ENCODE measurements at regions not wholly inside any gene's neighbourhood (a gene's known extent, or its start where the extent isn't known, plus 50 kb on each side); places are given as distances from the start of the nearest gene placed in this dataset.

GRCh38 chr2:177024765-177025164, 187.8 kb upstream of the HNRNPA3 start:
- TF ChIP-seq NFYC (CRISPR knock-in tag; IDR thresholded peaks at IDR 0.05) (no peak), TFE3 (CRISPR knock-in tag; IDR thresholded peaks at IDR 0.05) (no peak), IKZF4 (CRISPR knock-in tag; IDR thresholded peaks at IDR 0.05; ENCODE audit: borderline replicate concordance, low read depth, not compliant biosample characterization) (no peak), ZBED4 (CRISPR knock-in tag; IDR thresholded peaks at IDR 0.05; ENCODE audit: borderline replicate concordance) (no peak), SATB2 (CRISPR knock-in tag; IDR thresholded peaks at IDR 0.05) (no peak), ZNF629 (CRISPR knock-in tag; conservative IDR thresholded peaks at IDR 0.05) (no peak), HNF1B (CRISPR knock-in tag; IDR thresholded peaks at IDR 0.05) (no peak), FOXA1 (IDR thresholded peaks at IDR 0.05) (no peak), FOXA1 (CRISPR knock-in tag; IDR thresholded peaks at IDR 0.05) (no peak), NFATC3 (CRISPR knock-in tag; IDR thresholded peaks at IDR 0.05) (no peak), SMYD3 (CRISPR knock-in tag; IDR thresholded peaks at IDR 0.05) (no peak), GRHL1 (CRISPR knock-in tag; conservative IDR thresholded peaks at IDR 0.05) (no peak)
- TF ChIP-seq, protein P1, sequence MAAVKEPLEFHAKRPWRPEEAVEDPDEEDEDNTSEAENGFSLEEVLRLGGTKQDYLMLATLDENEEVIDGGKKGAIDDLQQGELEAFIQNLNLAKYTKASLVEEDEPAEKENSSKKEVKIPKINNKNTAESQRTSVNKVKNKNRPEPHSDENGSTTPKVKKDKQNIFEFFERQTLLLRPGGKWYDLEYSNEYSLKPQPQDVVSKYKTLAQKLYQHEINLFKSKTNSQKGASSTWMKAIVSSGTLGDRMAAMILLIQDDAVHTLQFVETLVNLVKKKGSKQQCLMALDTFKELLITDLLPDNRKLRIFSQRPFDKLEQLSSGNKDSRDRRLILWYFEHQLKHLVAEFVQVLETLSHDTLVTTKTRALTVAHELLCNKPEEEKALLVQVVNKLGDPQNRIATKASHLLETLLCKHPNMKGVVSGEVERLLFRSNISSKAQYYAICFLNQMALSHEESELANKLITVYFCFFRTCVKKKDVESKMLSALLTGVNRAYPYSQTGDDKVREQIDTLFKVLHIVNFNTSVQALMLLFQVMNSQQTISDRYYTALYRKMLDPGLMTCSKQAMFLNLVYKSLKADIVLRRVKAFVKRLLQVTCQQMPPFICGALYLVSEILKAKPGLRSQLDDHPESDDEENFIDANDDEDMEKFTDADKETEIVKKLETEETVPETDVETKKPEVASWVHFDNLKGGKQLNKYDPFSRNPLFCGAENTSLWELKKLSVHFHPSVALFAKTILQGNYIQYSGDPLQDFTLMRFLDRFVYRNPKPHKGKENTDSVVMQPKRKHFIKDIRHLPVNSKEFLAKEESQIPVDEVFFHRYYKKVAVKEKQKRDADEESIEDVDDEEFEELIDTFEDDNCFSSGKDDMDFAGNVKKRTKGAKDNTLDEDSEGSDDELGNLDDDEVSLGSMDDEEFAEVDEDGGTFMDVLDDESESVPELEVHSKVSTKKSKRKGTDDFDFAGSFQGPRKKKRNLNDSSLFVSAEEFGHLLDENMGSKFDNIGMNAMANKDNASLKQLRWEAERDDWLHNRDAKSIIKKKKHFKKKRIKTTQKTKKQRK (IDR thresholded peaks at IDR 0.05; ENCODE audit: low read length) = no peak
- TF ChIP-seq, protein P2, sequence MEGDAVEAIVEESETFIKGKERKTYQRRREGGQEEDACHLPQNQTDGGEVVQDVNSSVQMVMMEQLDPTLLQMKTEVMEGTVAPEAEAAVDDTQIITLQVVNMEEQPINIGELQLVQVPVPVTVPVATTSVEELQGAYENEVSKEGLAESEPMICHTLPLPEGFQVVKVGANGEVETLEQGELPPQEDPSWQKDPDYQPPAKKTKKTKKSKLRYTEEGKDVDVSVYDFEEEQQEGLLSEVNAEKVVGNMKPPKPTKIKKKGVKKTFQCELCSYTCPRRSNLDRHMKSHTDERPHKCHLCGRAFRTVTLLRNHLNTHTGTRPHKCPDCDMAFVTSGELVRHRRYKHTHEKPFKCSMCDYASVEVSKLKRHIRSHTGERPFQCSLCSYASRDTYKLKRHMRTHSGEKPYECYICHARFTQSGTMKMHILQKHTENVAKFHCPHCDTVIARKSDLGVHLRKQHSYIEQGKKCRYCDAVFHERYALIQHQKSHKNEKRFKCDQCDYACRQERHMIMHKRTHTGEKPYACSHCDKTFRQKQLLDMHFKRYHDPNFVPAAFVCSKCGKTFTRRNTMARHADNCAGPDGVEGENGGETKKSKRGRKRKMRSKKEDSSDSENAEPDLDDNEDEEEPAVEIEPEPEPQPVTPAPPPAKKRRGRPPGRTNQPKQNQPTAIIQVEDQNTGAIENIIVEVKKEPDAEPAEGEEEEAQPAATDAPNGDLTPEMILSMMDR (CRISPR knock-in tag; IDR thresholded peaks at IDR 0.05) = no peak

All from HepG2 (cell line).